Cardiac fibroblast (primary cell): ENCODE measurements at regions not wholly inside any gene's neighbourhood (a gene's known extent, or its start where the extent isn't known, plus 50 kb on each side); places are given as distances from the start of the nearest gene placed in this dataset.

ENCODE experiments used
- DNase-seq, 2 donors: peaks; one replicate each; pipeline versions ENCODE4 v3.0.0 to v3.0.0-alpha.2; 2010; ENCODE audit warnings: low read depth in 2 of 2
- H3K4me3 ChIP-seq, 2 donors: replicated peaks in 1 of 2; 1 replicate in 1 of 2; 2 replicates in 1 of 2; pipeline ENCODE4 v1.5.1; 2011; ENCODE audit warnings: low read depth in 2 of 2, low read length in 2 of 2, mild to moderate bottlenecking in 2 of 2, moderate library complexity in 1 of 2
- CTCF ChIP-seq: IDR thresholded peaks from one replicate; pipeline ENCODE4 v1.5.1; 2011; ENCODE audit warnings: low read depth, mild to moderate bottlenecking, low read length, inconsistent platforms

GRCh38 chr1:29636936-29637335, 400.6 kb downstream of the PTPRU start:
- no peak for DNase-seq
- TF ChIP-seq CTCF: no peak
- H3K4me3 ChIP-seq: no peak overlapping the region

- H3K4me3 ChIP-seq: no peak overlapping the region
- TF ChIP-seq CTCF: no peak
- no peak for DNase-seq
These were observed 399.4 kb downstream of the PTPRU start for GRCh38 chr1:29635501-29636263.

GRCh38 chr1:29634746-29635335, 398.5 kb downstream of the PTPRU start:
- no peak for TF ChIP-seq CTCF
- DNase-seq: no peak
- H3K4me3 ChIP-seq: no peak overlapping the region

GRCh38 chr1:29634324-29634723, 398.0 kb downstream of the PTPRU start:
- no peak for TF ChIP-seq CTCF
- no peak overlapping the region for H3K4me3 ChIP-seq
- DNase-seq: no peak

GRCh38 chr1:29633771-29634170, 397.4 kb downstream of the PTPRU start:
- no peak overlapping the region for H3K4me3 ChIP-seq
- DNase-seq: no peak
- no peak for TF ChIP-seq CTCF

GRCh38 chr1:29632806-29633615, 396.7 kb downstream of the PTPRU start:
- H3K4me3 ChIP-seq: no peak overlapping the region
- no peak for DNase-seq
- no peak for TF ChIP-seq CTCF
